HG02623 (cell line): ENCODE measurements at regions not wholly inside any gene's neighbourhood (a gene's known extent, or its start where the extent isn't known, plus 50 kb on each side); places are given as distances from the start of the nearest gene placed in this dataset.
"Not testable (repeated sequence)": the region's sequence is repeated elsewhere in the genome, so short reads cannot be mapped to it uniquely, and the experiment has no call there.

ENCODE experiments used
- ATAC-seq: cut with Tn5 transposase; IDR thresholded peaks from one replicate; pipeline ENCODE4 v1.9.1; 2021; ENCODE audit warnings: moderate library complexity; ENCODE audit not compliant: unreplicated experiment

GRCh38 chr13:56314765-56315164, 826.0 kb upstream of the PRR20A start:
- ATAC-seq, result no peak

- ATAC-seq, result no peak
These were observed 822.9 kb upstream of the PRR20A start for GRCh38 chr13:56317841-56318240.

DNA sequence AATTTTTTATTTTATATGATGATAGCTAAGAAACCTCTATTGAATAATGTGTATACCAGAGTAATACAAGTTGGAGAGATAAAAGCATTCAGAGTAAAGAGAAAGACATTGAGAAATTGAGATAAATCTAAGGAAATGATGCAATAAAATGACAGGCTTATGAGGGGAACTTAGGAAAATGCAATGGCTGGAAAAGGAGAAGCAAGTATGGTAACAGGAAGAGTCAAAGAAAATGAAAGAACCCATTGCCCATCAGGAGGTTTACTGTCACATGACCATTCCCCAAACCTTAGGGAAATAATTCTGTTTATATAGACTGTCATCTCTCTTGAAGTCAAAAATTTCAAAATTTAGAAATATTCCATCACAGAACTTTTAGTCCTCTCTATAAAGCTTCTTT, 808.0 kb upstream of the PRR20A start:
- no peak for ATAC-seq

- no peak for ATAC-seq
These were observed 804.9 kb upstream of the PRR20A start for GRCh38 chr13:56335775-56336174.

- ATAC-seq, result no peak
These were observed 802.3 kb upstream of the PRR20A start for GRCh38 chr13:56338421-56338820.

GRCh38 chr13:56347014-56347413, 793.7 kb upstream of the PRR20A start:
- no peak for ATAC-seq

DNA sequence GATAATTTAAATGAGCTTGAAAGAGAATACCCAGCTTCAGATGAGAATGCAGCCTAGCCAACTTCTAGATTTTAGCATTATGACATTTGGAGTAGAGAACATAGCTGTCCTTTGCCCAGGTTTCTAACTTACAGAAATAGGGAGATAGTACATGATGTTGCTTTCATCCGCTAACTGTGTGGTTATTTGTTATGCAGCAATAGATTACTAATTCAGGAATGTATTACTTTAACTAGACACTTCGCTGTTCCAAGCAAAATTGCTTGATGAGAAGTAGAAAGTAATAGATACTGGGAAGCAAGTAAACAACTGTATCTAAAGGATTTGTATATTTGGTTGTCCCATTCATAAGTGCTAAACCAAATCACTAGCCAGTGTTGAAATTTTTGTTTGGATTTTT, 790.9 kb upstream of the PRR20A start:
- no peak for ATAC-seq

DNA sequence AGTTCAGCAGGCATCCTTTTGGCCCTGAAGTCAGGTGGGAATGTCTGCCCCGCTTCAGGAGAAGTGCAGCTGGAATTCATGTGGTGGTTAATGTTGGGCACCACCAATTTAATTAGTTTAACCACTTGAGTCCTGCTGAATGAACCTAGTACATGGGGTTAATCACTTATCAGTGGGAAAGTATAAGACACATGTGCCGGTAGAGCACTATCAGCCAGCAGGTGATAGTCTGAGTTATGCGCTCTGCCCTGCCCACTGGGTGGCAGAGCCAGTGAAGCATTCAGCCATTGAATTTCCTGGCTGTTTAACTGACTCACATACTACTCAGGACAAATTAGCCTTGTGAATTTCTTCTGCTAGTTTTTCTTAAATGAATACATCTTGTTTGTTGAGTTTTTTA, 789.7 kb upstream of the PRR20A start:
- no peak for ATAC-seq

- ATAC-seq, result no peak
These were observed 788.4 kb upstream of the PRR20A start for GRCh38 chr13:56352361-56352760.

- no peak for ATAC-seq
These were observed 787.8 kb upstream of the PRR20A start for GRCh38 chr13:56352901-56353300.

DNA sequence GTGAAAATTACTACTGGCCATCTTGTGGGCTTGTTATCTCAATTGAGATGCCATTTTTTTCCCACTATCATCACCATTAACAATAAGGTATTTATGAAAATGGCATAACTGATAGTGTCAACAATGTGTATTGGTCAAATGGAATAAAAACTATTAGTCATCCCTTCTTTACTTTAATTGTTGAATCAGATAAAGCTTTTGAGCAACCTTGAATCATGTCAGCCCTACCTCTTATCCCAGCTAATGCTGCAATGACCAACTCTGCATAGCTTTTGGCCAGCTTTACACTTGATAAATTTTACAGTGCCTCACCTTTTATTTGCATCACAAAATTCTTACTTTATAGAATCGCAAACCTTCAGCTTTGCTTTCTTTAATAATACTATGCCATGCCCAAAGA, 784.0 kb upstream of the PRR20A start:
- no peak for ATAC-seq

DNA sequence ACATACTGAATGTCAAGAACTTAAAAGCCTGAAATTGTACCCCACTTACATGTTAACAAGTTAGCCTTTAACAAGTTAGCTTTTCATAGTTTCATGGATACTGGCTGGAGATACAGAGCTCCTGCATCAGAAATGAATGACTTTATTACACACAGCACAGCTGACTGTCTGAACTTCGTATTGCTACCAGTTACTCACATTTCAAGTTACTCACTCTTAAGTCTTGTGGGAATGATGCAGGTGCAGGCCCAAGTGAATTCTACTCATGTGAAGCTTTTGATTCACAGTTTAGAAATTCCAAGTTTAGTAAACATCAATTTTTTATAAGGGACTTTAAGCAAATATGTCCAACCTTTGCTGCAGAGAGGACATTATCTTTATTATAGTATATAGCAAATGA, 762.2 kb upstream of the PRR20A start:
- no peak for ATAC-seq

DNA sequence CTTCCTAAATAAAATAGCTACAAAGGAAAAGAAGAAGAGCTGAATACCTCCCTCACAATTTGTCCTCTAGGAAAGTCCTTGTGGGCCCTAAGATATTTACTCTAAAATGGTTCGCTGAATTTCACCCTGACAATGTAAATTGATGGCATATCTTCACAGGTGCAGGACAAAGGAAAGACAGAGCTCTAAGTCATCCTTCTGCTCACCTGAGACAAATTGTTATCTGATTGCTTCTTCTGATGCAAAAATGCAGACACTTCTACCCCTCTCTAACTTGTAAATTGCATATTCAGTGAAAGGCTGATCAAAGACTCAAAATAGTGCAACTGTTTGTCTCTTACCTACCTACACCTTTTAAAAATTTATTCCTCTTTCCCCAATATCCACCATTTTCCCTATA, 747.2 kb upstream of the PRR20A start:
- no peak for ATAC-seq

- no peak for ATAC-seq
These were observed 744.4 kb upstream of the PRR20A start for GRCh38 chr13:56396318-56396717.

DNA sequence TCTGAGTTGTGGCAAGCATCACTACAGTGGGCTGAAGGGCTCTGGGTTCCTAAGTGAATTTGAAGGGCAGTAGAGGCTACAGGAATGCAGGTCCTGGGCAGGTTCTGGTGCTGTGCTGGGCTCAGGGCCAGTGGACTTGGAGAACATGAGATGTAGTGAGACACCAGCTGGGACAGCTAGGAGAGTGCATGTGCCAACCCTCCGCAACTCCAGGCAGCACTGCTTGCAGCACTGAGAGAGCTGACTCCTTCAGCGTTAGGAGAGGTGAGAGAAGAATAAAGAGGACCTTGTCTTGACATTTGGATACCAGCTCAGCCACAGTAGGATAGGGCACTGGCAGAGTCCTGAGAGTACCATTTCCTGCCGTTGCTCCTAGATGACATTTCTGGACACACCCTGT, 739.9 kb upstream of the PRR20A start:
- no peak for ATAC-seq

GRCh38 chr13:56412856-56413255, 727.9 kb upstream of the PRR20A start:
- ATAC-seq, result no peak

GRCh38 chr13:56424246-56424645, 716.5 kb upstream of the PRR20A start:
- ATAC-seq, result no peak

DNA sequence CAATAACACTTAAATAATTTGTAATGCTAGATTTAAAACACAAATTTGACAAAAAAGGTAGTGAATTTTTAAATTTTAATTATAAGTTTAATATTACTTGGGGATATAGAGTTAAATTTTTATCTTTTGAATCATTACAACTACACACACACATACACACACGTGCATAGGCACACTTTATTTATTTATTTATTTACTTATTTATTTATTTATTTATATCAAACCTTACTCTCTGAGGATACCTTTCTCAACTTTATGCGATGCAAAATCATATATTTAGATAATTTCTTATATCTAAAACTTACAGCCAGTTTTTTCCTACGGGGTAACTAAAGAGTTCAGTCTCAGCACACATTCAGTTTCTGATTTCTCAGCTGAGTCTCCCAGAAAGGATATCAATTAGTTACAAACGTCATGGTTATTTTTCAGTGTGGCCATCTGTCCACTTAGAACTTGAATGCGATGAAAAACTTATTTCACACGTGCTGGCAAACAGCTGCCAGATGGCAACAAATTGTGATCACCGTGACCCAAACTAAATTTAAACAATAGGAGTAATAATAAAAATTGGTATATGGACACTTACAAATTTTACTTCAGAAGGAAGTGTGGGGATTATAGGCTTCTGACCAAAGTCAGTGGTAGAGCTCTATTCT, 683.1 kb upstream of the PRR20A start:
- ATAC-seq, result no peak

GRCh38 chr13:56459286-56459685, 681.4 kb upstream of the PRR20A start:
- ATAC-seq, result no peak

DNA sequence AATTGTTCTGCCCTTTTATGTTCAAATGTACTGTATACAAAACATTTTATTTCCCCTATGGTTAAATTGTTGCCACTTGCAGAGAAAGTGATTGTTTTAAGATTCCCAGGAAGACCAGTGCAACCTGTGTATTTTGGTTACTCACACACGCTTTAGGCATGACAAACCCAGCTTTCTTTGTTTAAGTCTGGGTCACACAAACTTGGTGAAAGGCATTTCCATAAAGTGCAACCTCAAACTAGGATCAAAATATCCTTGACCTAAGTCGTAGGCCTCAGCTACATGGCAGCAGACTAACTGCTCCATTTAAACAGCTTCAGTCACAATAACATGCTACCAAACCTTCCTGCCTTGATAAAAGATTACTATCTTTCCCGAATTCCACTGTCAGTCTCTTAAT, 639.0 kb upstream of the PRR20A start:
- ATAC-seq, result no peak

- ATAC-seq, result no peak
These were observed 629.9 kb upstream of the PRR20A start for GRCh38 chr13:56510836-56511235.

DNA sequence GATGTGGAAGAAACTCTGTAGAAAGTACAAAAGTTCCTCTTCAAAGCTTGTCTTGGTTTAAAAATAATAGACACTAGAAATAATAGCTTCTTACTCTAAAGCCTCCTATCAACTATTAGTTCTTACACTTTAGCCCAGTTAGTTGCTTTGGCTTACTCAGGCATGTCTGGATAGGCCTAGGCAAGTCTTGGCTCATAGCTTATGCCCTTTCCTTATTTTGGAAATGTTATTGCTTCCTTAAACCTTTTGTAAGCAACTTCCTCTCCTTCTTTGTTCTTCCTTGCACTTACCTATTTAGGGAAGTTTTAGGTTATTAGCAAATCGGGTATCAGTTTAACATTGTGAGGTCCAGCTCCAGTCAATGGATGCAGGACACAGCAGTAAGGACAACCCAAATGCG, 628.4 kb upstream of the PRR20A start:
- not testable (repeated sequence) for ATAC-seq

DNA sequence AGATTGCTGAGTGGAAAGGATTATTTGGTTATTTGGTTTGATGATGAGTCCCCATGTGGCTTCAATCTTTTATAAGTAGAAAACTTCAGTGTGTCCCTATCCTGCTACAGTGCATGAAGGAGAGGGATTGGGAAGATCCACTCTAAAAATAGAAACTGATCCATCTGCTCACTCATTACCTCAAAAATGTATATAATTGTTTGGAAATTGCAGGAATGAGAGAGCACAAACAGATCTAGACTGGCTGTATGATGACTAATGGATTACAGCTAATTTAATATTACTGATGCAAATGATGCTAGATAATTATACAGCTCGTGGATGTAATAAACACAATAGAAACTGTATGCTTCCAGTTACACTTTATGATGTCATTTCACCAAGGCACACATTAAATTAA, 625.3 kb upstream of the PRR20A start:
- no peak for ATAC-seq
